Coronary artery (tissue), 2 donors: ENCODE measurements at regions not wholly inside any gene's neighbourhood (a gene's known extent, or its start where the extent isn't known, plus 50 kb on each side); places are given as distances from the start of the nearest gene placed in this dataset.
A peak's percentile ranks its signal among the peaks of the same experiment; 100 is the strongest.

Experiments
- DNase-seq: peaks from one replicate; pipeline ENCODE4 v3.0.0-alpha.2; 2017; ENCODE audit warnings: low spot score
- H3K27ac ChIP-seq, 2 donors: fragments of 200-600 bp; sonication (generic); one replicate each; pipeline ENCODE4 v1.5.1; 2016 to 2019
- H3K4me3 ChIP-seq: fragments of 200-600 bp; sonication (generic); 2 replicates; pipeline ENCODE4 v1.5.1; 2016; ENCODE audit warnings: mild to moderate bottlenecking, moderate library complexity
- CTCF ChIP-seq: fragments of 200-600 bp; sonication (generic); IDR thresholded peaks from one replicate; pipeline ENCODE4 v1.5.1; 2019; ENCODE audit warnings: antibody characterized with exemption

GRCh38 chr5:57845025-57845424 lies 362.4 kb upstream of the ACTBL2 start:
- DNase-seq, result no peak
- H3K27ac ChIP-seq, result no peak overlapping the region
- no peak for TF ChIP-seq CTCF
- no peak overlapping the region for H3K4me3 ChIP-seq

- TF ChIP-seq CTCF, result no peak
- no peak overlapping the region for H3K4me3 ChIP-seq
- no peak for DNase-seq
- H3K27ac ChIP-seq, result no peak overlapping the region
These were observed 361.8 kb upstream of the ACTBL2 start for GRCh38 chr5:57844410-57844809.

- no peak for DNase-seq
- no peak for TF ChIP-seq CTCF
- no peak overlapping the region for H3K27ac ChIP-seq
- no peak overlapping the region for H3K4me3 ChIP-seq
These were observed 360.4 kb upstream of the ACTBL2 start for GRCh38 chr5:57843059-57843367.

GRCh38 chr5:57842364-57843058 lies 359.9 kb upstream of the ACTBL2 start:
- Histone ChIP-seq H3K4me3 (no peak overlapping the region), H3K27ac (no peak overlapping the region)
- TF ChIP-seq CTCF, result no peak
- DNase-seq, result no peak

GRCh38 chr5:57841676-57842363 lies 359.2 kb upstream of the ACTBL2 start:
- Histone ChIP-seq H3K4me3 (peak overlapping the region; percentile 6), H3K27ac (no peak overlapping the region)
- no peak for DNase-seq
- no peak for TF ChIP-seq CTCF

GRCh38 chr5:57839437-57840079 lies 356.9 kb upstream of the ACTBL2 start:
- no peak overlapping the region for H3K4me3 ChIP-seq
- no peak for DNase-seq
- H3K27ac ChIP-seq, result no peak overlapping the region
- no peak for TF ChIP-seq CTCF

- Histone ChIP-seq H3K4me3 (no peak overlapping the region), H3K27ac (no peak overlapping the region)
- no peak for DNase-seq
- TF ChIP-seq CTCF, result no peak
These were observed 356.4 kb upstream of the ACTBL2 start for GRCh38 chr5:57839025-57839424.
